Mucosa of gallbladder (tissue), 1 donor: ENCODE measurements at regions not wholly inside any gene's neighbourhood (a gene's known extent, or its start where the extent isn't known, plus 50 kb on each side); places are given as distances from the start of the nearest gene placed in this dataset.
"Not testable (repeated sequence)": the region's sequence is repeated elsewhere in the genome, so short reads cannot be mapped to it uniquely, and the experiment has no call there.

Experiments
- DNase-seq: peaks from one replicate; pipeline ENCODE4 v3.0.0-alpha.2; 2020; ENCODE audit warnings: low spot score
- donor health status: DM: no; HTN: no; CAD: no.

DNA sequence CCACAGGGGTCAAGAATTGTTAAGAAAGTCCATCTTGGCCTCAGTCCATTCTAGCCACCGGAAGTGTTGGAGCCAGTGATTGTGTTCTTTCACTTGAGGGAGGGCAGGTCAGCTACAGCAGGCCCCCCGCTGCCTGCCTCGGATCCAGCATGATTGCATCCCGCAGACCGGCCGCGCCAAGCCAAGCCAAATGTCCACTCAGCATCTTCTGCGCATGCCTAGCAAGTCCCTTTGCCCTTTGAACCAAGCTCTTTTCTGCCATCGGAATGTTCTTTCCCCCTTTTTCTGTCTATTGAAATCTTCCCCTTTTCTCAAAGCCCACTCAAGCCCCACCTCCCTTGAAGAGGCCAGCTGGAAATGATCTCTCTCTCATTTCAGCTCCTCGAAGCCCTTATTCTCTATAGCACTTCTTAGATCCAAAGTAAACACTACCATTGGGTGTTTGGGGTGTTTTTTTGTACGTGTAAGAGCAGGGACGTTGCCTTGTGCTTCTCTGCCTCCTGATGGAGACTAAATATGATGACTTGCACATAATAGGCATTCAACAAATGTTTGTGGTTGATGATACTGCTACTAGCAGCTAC, 147.8 kb upstream of the BCOR start:
- DNase-seq: no peak

GRCh38 chrX:40244980-40245379, 147.2 kb upstream of the BCOR start:
- no peak for DNase-seq

DNA sequence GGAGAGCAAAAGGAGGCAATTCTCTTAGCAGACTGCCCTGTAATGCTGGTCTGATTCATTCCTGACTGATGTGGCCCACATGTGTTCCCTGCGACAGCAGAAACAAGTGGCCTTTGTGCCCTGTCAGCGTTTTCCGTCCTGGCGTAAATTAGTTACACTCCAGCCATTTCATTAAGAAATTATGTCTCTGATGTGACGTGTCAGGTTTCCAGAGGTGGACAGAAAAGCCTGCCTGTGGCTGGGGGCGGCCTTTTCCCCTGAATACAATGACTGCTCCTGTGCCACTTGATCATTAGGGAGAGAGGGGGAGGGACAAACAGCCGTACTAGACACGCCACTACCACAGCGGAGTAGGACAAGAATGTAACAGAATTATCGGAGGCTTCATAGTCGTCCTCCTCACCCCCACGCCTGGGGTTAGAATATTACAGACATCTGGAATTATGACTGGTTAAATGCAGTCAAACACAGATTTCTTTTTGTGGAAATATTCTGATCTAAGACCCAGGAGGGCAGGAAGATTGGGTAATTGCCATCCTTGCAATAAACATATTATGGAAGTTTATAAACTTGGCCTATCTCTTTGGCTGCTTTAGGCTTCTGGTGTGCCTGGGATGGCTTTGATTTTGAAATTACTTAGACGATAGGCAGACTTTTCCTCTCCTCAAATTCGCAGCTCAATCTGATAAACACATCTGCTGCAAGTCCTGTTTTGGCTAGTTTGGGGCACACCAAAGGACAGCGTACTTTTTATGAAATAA, 146.2 kb upstream of the BCOR start:
- no peak for DNase-seq

GRCh38 chrX:40240844-40241243, 143.1 kb upstream of the BCOR start:
- no peak for DNase-seq

DNA sequence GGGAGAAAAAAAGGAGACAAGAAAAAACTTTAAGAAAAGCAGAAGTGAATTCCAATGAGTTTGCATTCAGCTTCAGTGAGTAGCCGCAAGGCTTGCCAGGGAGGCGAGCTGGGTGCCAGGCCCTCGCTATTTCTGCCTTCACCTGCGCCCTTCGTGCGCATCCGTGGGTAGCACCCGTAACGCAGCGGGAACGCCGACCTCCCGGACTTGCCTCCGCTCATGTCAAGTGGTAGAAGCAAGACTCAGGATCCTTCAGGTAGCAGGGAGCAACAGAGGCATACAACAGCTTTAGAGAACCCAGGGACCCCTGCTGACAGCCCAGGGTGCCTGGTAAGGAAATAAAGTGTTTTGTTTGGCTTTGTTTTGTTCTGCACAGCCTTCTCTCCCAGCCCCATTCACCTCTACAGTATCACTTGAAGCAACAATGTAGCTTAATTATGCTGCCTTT, 140.0 kb upstream of the BCOR start:
- no peak for DNase-seq

- DNase-seq: no peak
Measured at GRCh38 chrX:40230646-40231045, 132.9 kb upstream of the BCOR start.

DNA sequence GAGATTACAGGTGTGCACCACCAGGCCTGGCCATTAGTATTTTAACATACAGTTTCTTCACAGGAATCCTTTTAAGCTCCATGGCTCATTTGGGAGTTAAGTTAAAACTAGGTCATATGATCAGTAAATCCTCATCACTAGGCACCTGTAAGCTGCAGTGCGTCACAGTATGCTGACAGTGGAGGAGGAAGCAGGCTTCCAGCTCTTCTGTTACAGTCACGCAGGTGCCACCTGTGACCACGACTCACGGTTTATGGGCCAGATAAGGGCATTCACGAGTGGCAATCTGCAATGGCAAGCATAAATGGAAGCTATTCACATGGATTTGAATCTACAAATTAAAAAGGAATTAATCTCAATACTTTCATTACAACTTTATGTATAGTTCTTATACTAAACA, 129.4 kb upstream of the BCOR start:
- no peak for DNase-seq

DNA sequence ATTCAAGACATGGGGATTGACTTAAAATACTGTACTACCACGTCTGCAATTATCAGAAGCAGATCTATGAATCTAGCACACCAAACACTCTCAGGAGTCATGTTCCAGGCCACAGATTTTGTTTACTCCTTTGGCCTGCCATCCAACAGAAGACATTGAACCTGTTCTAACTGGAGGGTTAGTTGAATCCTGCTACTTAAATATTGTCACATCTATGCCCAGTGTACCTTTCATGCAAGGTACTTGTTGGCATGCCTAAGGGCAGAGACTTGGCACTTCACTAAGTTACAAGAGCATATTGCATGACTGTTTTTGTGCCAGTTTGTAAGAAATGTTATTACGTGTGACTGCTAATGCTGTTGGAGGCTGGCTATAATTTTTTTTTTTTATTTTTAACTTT, 126.9 kb upstream of the BCOR start:
- no peak for DNase-seq

- not testable (repeated sequence) for DNase-seq
Measured at GRCh38 chrX:40222612-40223011, 124.9 kb upstream of the BCOR start.

DNA sequence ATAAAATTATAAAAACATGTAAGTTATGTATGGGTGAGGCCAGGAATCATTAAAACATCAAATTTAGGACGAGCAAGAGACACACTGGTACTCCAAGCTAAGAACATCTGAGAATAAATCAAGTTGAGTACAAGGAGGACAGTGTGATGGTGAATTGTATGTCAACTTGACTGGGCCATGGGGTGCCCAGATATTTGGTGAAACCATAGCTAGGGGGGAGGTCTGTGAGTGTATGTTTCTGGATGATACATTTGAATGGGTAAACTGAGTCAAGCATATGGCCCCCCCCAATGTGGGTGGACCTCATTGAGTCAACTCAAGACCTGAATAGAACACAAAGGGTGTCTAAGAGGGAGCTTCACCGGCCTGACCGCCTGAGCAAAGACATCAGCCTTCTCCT, 115.3 kb upstream of the BCOR start:
- no peak for DNase-seq

- DNase-seq: no peak
Measured at GRCh38 chrX:40209951-40210617, 112.3 kb upstream of the BCOR start.

DNA sequence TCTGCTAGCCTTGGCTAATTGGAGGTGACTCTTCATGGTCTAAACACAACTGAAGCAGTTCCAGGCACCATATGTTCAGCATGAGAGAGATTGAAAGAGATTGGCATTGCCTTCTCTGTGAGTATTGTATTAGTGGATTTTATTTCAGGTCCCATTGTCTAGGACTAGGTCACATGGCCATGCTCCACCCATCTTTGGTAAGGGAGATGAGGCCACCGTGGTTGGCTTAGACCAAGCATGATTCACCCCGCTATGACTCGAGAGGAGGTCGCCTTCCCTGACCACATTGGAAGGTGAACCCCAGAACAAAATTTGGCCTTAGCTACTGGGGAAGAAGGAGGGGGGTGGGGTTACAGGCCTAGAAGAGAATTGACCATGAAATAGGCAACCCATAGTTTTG, 109.9 kb upstream of the BCOR start:
- no peak for DNase-seq

- no peak for DNase-seq
Measured at GRCh38 chrX:40205471-40205870, 107.7 kb upstream of the BCOR start.

DNA sequence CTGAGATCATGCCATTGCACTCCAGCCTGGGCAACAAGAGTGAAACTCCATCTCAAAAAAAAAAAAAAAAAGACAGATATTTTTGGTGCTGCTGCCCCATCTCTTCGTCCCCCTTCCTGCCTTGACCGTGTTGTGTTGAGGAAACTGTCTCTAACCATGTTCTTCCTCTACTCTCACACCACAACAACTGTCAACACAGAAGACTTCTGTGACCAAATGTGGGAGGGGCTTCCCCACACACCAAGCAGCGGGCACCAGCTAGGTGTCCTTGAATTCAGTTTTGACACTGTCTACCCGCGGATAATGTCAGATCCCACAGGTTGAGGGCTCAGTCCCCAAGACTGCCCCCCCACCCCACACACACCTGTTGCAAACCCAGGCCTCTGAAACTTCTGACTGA, 104.7 kb upstream of the BCOR start:
- no peak for DNase-seq

- no peak for DNase-seq
Measured at GRCh38 chrX:40201329-40201885, 103.6 kb upstream of the BCOR start.

DNA sequence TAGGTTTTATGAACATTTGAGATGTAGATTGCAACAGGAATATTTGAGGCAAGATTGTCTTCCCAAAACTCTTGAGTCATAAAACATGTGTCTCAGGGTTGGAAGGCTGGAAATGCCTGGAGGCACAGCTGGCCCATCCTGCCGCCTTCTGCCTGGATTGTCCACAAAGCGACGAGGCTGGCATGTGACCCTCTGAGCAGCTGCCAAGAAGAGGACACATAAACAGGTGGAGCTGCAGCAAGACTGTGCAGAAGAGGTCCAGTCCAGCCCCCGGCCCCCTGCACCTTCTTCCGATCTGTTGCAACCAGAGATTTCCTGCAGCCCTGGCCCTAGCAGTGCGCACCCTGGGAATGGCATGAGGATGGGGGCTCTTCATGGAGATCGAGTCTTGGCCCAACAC, 101.9 kb upstream of the BCOR start:
- no peak for DNase-seq

GRCh38 chrX:40197071-40197470, 99.3 kb upstream of the BCOR start:
- DNase-seq: no peak

DNA sequence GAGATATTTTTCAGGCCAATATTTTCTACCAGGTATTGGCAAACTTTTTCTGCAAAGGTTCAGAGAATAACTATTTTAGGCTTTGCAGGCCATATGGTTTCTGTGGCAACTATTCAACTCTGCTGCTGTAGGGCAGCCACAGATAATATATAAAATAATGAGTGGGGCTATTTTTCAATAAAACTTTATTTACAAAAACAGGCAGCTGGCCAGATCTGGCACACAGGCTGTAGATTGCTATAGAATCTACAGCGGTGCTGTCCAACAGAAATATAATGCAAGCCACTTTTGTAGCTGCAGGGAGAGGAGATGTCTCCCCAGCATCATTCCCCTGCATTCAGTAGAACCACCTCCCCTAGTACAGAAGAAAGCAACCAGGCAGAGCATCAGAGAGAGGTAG, 97.6 kb upstream of the BCOR start:
- DNase-seq: no peak

GRCh38 chrX:40192196-40192595, 94.4 kb upstream of the BCOR start:
- DNase-seq: no peak

GRCh38 chrX:40189637-40190036, 91.9 kb upstream of the BCOR start:
- no peak for DNase-seq

DNA sequence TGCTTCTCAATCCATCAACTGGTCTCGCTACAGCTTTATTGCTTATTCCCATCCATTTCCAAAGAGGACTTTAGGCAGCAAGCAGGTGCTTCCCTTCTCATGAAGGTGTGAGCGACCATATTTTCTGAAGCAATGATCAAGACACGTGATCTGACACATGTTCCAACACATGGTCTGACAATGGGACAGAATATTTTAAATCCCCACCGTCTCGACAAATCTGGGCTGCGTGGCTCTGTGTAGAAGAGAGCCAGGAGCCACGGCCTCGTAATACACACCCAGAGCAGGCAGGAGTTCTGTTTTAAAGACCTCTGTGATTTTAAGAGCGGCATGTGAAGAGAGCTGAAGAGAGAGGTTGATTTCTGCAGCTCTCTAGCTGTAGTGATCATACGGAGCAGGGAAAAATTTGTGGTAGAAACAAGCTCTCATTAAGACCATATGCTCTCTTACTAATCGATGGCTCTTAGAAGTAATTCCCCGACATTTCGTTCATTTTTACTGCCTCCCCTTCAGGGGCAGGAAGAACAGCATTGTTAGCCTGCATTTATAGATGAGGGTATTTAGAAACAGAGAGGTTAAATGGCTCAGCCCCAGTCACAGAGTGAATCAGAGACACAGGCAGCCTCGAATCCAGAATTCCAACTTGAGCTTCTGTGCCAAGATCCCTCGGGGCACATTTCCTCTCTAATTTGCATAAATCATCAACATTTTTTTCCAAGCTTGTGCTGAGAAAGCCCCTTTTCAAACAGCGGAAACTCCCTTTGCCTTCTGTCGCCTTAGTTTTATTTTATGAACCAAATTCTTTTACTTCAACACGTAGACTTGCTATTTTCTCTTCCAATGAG, 91.0 kb upstream of the BCOR start:
- DNase-seq: no peak

- DNase-seq: no peak
Measured at GRCh38 chrX:40184968-40185367, 87.2 kb upstream of the BCOR start.
